WTC11 (cell line): ENCODE measurements at regions not wholly inside any gene's neighbourhood (a gene's known extent, or its start where the extent isn't known, plus 50 kb on each side); places are given as distances from the start of the nearest gene placed in this dataset.

Experiments
- ATAC-seq: fragments of 200-7000 bp; cut with Tn5 transposase; 2 replicates; pipeline ENCODE4 v1.10.0; 2021; ENCODE audit warnings: mild to moderate bottlenecking, moderate library complexity
- CTCF ChIA-PET: fragments of 300-600 bp; sonication (Branson Sonifier 250); formaldehyde crosslinking; loops from one replicate; lab custom pipeline; 2021; ENCODE audit warnings: antibody characterized with exemption; lab: Charles Lee
- POLR2A ChIA-PET: fragments of 350-600 bp; sonication (Branson Sonifier 250); formaldehyde crosslinking; loops from one replicate; lab custom pipeline; 2021; ENCODE audit warnings: antibody characterized with exemption; lab: Charles Lee
- DNase-seq: peaks from one replicate; pipeline ENCODE4 v3.0.0; 2021; ENCODE audit warnings: low spot score
- H3K27ac Mint-ChIP-seq: 2 replicates; pipeline ENCODE4 v1.8.0; 2021; ENCODE audit warnings: mixed read lengths
- H3K27me3 Mint-ChIP-seq: 2 replicates; pipeline ENCODE4 v1.8.0; 2021; ENCODE audit warnings: low read depth, mild to moderate bottlenecking, moderate library complexity, mixed read lengths
- H3K36me3 Mint-ChIP-seq: 2 replicates; pipeline ENCODE4 v1.8.0; 2021; ENCODE audit warnings: mixed read lengths
- H3K4me1 Mint-ChIP-seq: 2 replicates; pipeline ENCODE4 v1.8.0; 2022; ENCODE audit warnings: mixed read lengths
- H3K4me3 Mint-ChIP-seq: 2 replicates; pipeline ENCODE4 v1.8.0; 2021; ENCODE audit warnings: mild to moderate bottlenecking, moderate library complexity, mixed read lengths
- H3K9me3 Mint-ChIP-seq: 2 replicates; pipeline ENCODE4 v1.8.0; 2021; ENCODE audit warnings: mixed read lengths
- ESRRA ChIP-seq: sonication (generic); formaldehyde crosslinking; IDR thresholded peaks from 2 replicates; pipeline ENCODE4 v1.8.1; 2022; ENCODE audit warnings: mild to moderate bottlenecking, missing genetic modification reagents, borderline replicate concordance
- ETV6 ChIP-seq: sonication (generic); formaldehyde crosslinking; IDR thresholded peaks from 2 replicates; pipeline ENCODE4 v1.8.1; 2022; ENCODE audit warnings: mild to moderate bottlenecking, missing genetic modification reagents
- GTF2I ChIP-seq: fragments of 250-450 bp; sonication (Bioruptor Pico); conservative IDR thresholded peaks from 2 replicates; pipeline ENCODE4 v1.4.0; 2021; ENCODE audit warnings: mild to moderate bottlenecking
- HMGA2 ChIP-seq: fragments of 250-450 bp; sonication (Bioruptor Pico); IDR thresholded peaks from 2 replicates; pipeline ENCODE4 v1.4.0; 2021; ENCODE audit warnings: mild to moderate bottlenecking, moderate library complexity
- IRF2 ChIP-seq: sonication (generic); formaldehyde crosslinking; IDR thresholded peaks from 2 replicates; pipeline ENCODE4 v1.8.0; 2022; ENCODE audit warnings: low read depth, missing genetic modification reagents, borderline replicate concordance
- OVOL2 ChIP-seq: fragments of 250-450 bp; sonication (Bioruptor Pico); IDR thresholded peaks from 2 replicates; pipeline ENCODE4 v1.9.0; 2021; ENCODE audit warnings: mild to moderate bottlenecking, borderline replicate concordance
- TCF7 ChIP-seq: sonication (generic); formaldehyde crosslinking; IDR thresholded peaks from 2 replicates; pipeline ENCODE4 v1.8.0; 2022; ENCODE audit warnings: mild to moderate bottlenecking, low read depth, missing genetic modification reagents, moderate library complexity
- TEAD1 ChIP-seq: sonication (generic); formaldehyde crosslinking; IDR thresholded peaks from 2 replicates; pipeline ENCODE4 v1.8.0; 2022; ENCODE audit warnings: mild to moderate bottlenecking, missing genetic modification reagents
- TF ChIP-seq, protein P1 (sequence below): sonication (generic); formaldehyde crosslinking; IDR thresholded peaks from 2 replicates; pipeline ENCODE4 v1.8.1; 2022; ENCODE audit warnings: low read depth, mild to moderate bottlenecking, moderate library complexity, missing genetic modification reagents, borderline replicate concordance
- TF ChIP-seq, protein P2 (sequence below): sonication (generic); formaldehyde crosslinking; IDR thresholded peaks from 2 replicates; pipeline ENCODE4 v1.8.1; 2023; ENCODE audit warnings: mild to moderate bottlenecking, missing genetic modification reagents
- TF ChIP-seq, protein P3 (sequence below): fragments of 250-450 bp; sonication (Bioruptor Pico); IDR thresholded peaks from 2 replicates; pipeline ENCODE4 v1.9.0; 2021; ENCODE audit warnings: mild to moderate bottlenecking, borderline replicate concordance
- TF ChIP-seq, protein P4 (sequence below): fragments of 250-450 bp; sonication (Bioruptor Pico); IDR thresholded peaks from 2 replicates; pipeline ENCODE4 v1.9.0; 2021; ENCODE audit warnings: mild to moderate bottlenecking
- TF ChIP-seq, protein P5 (sequence below): sonication (generic); formaldehyde crosslinking; IDR thresholded peaks from 2 replicates; pipeline ENCODE4 v1.8.1; 2023; ENCODE audit warnings: mild to moderate bottlenecking, missing genetic modification reagents
- TF ChIP-seq, protein P6 (sequence below): sonication (generic); formaldehyde crosslinking; IDR thresholded peaks from 2 replicates; pipeline ENCODE4 v1.8.1; 2022; ENCODE audit warnings: low read depth, missing genetic modification reagents, borderline replicate concordance
- TF ChIP-seq, protein P7 (sequence below): sonication (generic); formaldehyde crosslinking; IDR thresholded peaks from 2 replicates; pipeline ENCODE4 v1.8.0; 2023; ENCODE audit warnings: missing genetic modification reagents
- TF ChIP-seq, protein P8 (sequence below): sonication (generic); formaldehyde crosslinking; IDR thresholded peaks from 2 replicates; pipeline ENCODE4 v1.8.1; 2023; ENCODE audit warnings: mild to moderate bottlenecking, missing genetic modification reagents, moderate library complexity

DNA sequence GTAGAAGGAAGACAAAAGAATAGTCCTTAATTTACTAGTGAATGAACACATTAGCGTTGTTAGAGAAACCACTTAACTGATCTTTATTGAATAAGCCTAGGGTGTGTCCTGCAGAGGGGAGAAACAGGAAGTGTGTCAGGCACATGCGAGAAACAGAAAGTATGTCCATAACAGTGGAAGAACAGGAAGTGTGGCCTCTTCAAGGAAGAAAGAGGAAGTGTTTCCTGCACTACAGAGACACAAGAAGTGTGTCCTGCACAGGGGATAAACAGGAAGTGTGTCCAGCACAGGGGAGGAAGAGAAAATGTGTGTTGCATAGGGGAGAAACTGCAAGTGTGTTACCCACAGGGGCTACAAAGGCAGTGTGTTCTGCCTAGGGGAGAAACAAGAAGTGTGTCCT, 539.6 kb upstream of the PRKX start:
- CTCF ChIA-PET: no interaction called here
- TF ChIP-seq ESRRA (CRISPR knock-in tag): no peak
- 0 out of 2 replicates have a peak, but pooled peaks have one; percentile 34 for TF ChIP-seq ETV6
- TF ChIP-seq TCF7 (CRISPR knock-in tag): no peak
- TF ChIP-seq, protein P1, sequence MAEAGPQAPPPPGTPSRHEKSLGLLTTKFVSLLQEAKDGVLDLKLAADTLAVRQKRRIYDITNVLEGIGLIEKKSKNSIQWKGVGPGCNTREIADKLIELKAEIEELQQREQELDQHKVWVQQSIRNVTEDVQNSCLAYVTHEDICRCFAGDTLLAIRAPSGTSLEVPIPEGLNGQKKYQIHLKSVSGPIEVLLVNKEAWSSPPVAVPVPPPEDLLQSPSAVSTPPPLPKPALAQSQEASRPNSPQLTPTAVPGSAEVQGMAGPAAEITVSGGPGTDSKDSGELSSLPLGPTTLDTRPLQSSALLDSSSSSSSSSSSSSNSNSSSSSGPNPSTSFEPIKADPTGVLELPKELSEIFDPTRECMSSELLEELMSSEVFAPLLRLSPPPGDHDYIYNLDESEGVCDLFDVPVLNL (CRISPR knock-in tag): no peak
- TF ChIP-seq, all 79 proteins: peak for 1
- DNase-seq (no peak), ATAC-seq (no peak)
- H3K27ac Mint-ChIP-seq: peak overlapping the region; percentile 1; the same call in 1 of the 2 replicates
- peaks cover 11% of the 10 kb centered on the region for H3K4me1 Mint-ChIP-seq
- no peak overlapping the region for H3K4me3 Mint-ChIP-seq
- no peaks in the 10 kb centered on the region for H3K9me3 Mint-ChIP-seq
- H3K27me3 Mint-ChIP-seq: peaks cover 1% of the 10 kb centered on the region
- H3K36me3 Mint-ChIP-seq: 0 out of 2 replicates have a peak, but pooled peaks cover 2% of the 10 kb centered on the region
- POLR2A ChIA-PET: interaction anchor here (0.7 kb wide), 1 partner anchor 417 kb away, joined by 3 read pairs; no protein-coding TSS in a partner anchor

DNA sequence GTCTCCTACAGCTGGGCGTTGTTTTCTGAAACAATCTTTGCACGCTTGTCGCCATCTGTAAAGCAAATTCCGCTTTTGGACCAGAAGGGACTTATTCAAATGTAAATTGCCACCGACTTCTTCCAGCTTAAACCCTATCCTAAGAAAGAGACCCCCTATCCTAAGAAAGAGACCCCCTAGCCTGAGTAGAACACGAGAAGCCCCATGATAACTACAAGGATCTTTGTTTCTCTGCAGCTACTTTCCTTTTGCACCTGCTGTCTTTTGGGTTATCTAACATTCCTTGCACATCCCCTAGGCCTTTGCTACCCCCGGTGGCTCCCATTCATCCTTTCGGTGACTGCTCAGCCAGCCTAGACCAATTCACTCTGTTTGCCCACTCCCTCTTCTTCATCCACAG, 536.0 kb upstream of the PRKX start:
- H3K9me3 Mint-ChIP-seq: peaks cover 6% of the 10 kb centered on the region
- ATAC-seq (no peak), DNase-seq (no peak)
- POLR2A ChIA-PET: no interaction called here
- no peak overlapping the region for H3K27ac Mint-ChIP-seq
- CTCF ChIA-PET: interaction anchor here (0.6 kb wide), 1 partner anchor 287 kb away, joined by 3 read pairs; no protein-coding TSS in a partner anchor
- no peak overlapping the region for H3K4me3 Mint-ChIP-seq
- H3K27me3 Mint-ChIP-seq: peaks cover 4% of the 10 kb centered on the region
- peaks cover 11% of the 10 kb centered on the region for H3K4me1 Mint-ChIP-seq
- H3K36me3 Mint-ChIP-seq: peaks cover 2% of the 10 kb centered on the region; the same call in 1 of the 2 replicates
- TF ChIP-seq, protein P2, sequence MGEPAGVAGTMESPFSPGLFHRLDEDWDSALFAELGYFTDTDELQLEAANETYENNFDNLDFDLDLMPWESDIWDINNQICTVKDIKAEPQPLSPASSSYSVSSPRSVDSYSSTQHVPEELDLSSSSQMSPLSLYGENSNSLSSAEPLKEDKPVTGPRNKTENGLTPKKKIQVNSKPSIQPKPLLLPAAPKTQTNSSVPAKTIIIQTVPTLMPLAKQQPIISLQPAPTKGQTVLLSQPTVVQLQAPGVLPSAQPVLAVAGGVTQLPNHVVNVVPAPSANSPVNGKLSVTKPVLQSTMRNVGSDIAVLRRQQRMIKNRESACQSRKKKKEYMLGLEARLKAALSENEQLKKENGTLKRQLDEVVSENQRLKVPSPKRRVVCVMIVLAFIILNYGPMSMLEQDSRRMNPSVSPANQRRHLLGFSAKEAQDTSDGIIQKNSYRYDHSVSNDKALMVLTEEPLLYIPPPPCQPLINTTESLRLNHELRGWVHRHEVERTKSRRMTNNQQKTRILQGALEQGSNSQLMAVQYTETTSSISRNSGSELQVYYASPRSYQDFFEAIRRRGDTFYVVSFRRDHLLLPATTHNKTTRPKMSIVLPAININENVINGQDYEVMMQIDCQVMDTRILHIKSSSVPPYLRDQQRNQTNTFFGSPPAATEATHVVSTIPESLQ (CRISPR knock-in tag): no peak
- TF ChIP-seq OVOL2 (CRISPR knock-in tag): no peak
- TF ChIP-seq, protein P3, sequence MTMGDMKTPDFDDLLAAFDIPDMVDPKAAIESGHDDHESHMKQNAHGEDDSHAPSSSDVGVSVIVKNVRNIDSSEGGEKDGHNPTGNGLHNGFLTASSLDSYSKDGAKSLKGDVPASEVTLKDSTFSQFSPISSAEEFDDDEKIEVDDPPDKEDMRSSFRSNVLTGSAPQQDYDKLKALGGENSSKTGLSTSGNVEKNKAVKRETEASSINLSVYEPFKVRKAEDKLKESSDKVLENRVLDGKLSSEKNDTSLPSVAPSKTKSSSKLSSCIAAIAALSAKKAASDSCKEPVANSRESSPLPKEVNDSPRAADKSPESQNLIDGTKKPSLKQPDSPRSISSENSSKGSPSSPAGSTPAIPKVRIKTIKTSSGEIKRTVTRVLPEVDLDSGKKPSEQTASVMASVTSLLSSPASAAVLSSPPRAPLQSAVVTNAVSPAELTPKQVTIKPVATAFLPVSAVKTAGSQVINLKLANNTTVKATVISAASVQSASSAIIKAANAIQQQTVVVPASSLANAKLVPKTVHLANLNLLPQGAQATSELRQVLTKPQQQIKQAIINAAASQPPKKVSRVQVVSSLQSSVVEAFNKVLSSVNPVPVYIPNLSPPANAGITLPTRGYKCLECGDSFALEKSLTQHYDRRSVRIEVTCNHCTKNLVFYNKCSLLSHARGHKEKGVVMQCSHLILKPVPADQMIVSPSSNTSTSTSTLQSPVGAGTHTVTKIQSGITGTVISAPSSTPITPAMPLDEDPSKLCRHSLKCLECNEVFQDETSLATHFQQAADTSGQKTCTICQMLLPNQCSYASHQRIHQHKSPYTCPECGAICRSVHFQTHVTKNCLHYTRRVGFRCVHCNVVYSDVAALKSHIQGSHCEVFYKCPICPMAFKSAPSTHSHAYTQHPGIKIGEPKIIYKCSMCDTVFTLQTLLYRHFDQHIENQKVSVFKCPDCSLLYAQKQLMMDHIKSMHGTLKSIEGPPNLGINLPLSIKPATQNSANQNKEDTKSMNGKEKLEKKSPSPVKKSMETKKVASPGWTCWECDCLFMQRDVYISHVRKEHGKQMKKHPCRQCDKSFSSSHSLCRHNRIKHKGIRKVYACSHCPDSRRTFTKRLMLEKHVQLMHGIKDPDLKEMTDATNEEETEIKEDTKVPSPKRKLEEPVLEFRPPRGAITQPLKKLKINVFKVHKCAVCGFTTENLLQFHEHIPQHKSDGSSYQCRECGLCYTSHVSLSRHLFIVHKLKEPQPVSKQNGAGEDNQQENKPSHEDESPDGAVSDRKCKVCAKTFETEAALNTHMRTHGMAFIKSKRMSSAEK (CRISPR knock-in tag): no peak
- no peak for TF ChIP-seq GTF2I
- TF ChIP-seq, protein P4, sequence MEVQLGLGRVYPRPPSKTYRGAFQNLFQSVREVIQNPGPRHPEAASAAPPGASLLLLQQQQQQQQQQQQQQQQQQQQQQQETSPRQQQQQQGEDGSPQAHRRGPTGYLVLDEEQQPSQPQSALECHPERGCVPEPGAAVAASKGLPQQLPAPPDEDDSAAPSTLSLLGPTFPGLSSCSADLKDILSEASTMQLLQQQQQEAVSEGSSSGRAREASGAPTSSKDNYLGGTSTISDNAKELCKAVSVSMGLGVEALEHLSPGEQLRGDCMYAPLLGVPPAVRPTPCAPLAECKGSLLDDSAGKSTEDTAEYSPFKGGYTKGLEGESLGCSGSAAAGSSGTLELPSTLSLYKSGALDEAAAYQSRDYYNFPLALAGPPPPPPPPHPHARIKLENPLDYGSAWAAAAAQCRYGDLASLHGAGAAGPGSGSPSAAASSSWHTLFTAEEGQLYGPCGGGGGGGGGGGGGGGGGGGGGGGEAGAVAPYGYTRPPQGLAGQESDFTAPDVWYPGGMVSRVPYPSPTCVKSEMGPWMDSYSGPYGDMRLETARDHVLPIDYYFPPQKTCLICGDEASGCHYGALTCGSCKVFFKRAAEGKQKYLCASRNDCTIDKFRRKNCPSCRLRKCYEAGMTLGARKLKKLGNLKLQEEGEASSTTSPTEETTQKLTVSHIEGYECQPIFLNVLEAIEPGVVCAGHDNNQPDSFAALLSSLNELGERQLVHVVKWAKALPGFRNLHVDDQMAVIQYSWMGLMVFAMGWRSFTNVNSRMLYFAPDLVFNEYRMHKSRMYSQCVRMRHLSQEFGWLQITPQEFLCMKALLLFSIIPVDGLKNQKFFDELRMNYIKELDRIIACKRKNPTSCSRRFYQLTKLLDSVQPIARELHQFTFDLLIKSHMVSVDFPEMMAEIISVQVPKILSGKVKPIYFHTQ (CRISPR knock-in tag): no peak
- TF ChIP-seq, protein P5, sequence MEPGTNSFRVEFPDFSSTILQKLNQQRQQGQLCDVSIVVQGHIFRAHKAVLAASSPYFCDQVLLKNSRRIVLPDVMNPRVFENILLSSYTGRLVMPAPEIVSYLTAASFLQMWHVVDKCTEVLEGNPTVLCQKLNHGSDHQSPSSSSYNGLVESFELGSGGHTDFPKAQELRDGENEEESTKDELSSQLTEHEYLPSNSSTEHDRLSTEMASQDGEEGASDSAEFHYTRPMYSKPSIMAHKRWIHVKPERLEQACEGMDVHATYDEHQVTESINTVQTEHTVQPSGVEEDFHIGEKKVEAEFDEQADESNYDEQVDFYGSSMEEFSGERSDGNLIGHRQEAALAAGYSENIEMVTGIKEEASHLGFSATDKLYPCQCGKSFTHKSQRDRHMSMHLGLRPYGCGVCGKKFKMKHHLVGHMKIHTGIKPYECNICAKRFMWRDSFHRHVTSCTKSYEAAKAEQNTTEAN (CRISPR knock-in tag): no peak
- TF ChIP-seq, protein P6, sequence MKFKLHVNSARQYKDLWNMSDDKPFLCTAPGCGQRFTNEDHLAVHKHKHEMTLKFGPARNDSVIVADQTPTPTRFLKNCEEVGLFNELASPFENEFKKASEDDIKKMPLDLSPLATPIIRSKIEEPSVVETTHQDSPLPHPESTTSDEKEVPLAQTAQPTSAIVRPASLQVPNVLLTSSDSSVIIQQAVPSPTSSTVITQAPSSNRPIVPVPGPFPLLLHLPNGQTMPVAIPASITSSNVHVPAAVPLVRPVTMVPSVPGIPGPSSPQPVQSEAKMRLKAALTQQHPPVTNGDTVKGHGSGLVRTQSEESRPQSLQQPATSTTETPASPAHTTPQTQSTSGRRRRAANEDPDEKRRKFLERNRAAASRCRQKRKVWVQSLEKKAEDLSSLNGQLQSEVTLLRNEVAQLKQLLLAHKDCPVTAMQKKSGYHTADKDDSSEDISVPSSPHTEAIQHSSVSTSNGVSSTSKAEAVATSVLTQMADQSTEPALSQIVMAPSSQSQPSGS: no peak
- TF ChIP-seq IRF2 (CRISPR knock-in tag): no peak
- TF ChIP-seq TEAD1 (CRISPR knock-in tag): no peak
- TF ChIP-seq ETV6: no peak
- TF ChIP-seq, protein P7, sequence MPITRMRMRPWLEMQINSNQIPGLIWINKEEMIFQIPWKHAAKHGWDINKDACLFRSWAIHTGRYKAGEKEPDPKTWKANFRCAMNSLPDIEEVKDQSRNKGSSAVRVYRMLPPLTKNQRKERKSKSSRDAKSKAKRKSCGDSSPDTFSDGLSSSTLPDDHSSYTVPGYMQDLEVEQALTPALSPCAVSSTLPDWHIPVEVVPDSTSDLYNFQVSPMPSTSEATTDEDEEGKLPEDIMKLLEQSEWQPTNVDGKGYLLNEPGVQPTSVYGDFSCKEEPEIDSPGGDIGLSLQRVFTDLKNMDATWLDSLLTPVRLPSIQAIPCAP (CRISPR knock-in tag): no peak
- TF ChIP-seq HMGA2 (CRISPR knock-in tag): no peak
- TF ChIP-seq, protein P8, sequence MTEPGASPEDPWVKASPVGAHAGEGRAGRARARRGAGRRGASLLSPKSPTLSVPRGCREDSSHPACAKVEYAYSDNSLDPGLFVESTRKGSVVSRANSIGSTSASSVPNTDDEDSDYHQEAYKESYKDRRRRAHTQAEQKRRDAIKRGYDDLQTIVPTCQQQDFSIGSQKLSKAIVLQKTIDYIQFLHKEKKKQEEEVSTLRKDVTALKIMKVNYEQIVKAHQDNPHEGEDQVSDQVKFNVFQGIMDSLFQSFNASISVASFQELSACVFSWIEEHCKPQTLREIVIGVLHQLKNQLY (CRISPR knock-in tag): no peak
